22Rv1 (cell line): ENCODE measurements at regions not wholly inside any gene's neighbourhood (a gene's known extent, or its start where the extent isn't known, plus 50 kb on each side); places are given as distances from the start of the nearest gene placed in this dataset.

ENCODE experiments used
- CTCF ChIP-seq: fragments of 450-650 bp; IDR thresholded peaks from 2 replicates; pipeline ENCODE4 v1.5.1; 2017; ENCODE audit warnings: mild to moderate bottlenecking
- ZFX ChIP-seq: fragments of 450-650 bp; IDR thresholded peaks from 2 replicates; pipeline ENCODE4 v1.6.1; 2017; ENCODE audit warnings: antibody characterized with exemption, borderline replicate concordance

GRCh38 chr12:4121506-4122020 lies 152.0 kb upstream of the CCND2 start:
- TF ChIP-seq CTCF: no peak
- TF ChIP-seq ZFX: no peak
